ENCODE measurements at regions not wholly inside any gene's neighbourhood (a gene's known extent, or its start where the extent isn't known, plus 50 kb on each side); places are given as distances from the start of the nearest gene placed in this dataset.
A peak's percentile ranks its signal among the peaks of the same experiment; 100 is the strongest.

- CTCF ChIA-PET: no interaction called here
- Histone ChIP-seq H3K27me3 (replicated peaks; ENCODE audit: control insufficient read depth, insufficient read depth, low read length) (no peaks in the 10 kb centered on the region), H3K36me3 (ENCODE audit: control insufficient read depth, insufficient read depth, low read length) (no peaks in the 10 kb centered on the region), H3K9me3 (peaks cover 4% of the 10 kb centered on the region; the same call in 1 of the 2 replicates), H3K4me3 (ENCODE audit: low read depth, low read length) (no peak overlapping the region), H3K4me1 (no peaks in the 10 kb centered on the region)
- H3K9me3 Mint-ChIP-seq (ENCODE audit: unreplicated experiment): no peaks in the 10 kb centered on the region
- H3K36me3 Mint-ChIP-seq (ENCODE audit: insufficient read depth, unreplicated experiment): no peaks in the 10 kb centered on the region
- intact Hi-C loops (cut with micrococcal nuclease; ENCODE audit: unreplicated experiment): no loop called here
- no peak overlapping the region for H3K4me3 Mint-ChIP-seq (ENCODE audit: unreplicated experiment)
- TF ChIP-seq, protein P1, sequence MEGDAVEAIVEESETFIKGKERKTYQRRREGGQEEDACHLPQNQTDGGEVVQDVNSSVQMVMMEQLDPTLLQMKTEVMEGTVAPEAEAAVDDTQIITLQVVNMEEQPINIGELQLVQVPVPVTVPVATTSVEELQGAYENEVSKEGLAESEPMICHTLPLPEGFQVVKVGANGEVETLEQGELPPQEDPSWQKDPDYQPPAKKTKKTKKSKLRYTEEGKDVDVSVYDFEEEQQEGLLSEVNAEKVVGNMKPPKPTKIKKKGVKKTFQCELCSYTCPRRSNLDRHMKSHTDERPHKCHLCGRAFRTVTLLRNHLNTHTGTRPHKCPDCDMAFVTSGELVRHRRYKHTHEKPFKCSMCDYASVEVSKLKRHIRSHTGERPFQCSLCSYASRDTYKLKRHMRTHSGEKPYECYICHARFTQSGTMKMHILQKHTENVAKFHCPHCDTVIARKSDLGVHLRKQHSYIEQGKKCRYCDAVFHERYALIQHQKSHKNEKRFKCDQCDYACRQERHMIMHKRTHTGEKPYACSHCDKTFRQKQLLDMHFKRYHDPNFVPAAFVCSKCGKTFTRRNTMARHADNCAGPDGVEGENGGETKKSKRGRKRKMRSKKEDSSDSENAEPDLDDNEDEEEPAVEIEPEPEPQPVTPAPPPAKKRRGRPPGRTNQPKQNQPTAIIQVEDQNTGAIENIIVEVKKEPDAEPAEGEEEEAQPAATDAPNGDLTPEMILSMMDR (IDR thresholded peaks at IDR 0.05; ENCODE audit: insufficient read depth in 1 of 2, low read depth in 1 of 2, low read length in 1 of 2, severe bottlenecking in 1 of 2, unreplicated experiment in 1 of 2): no peak
- H3K27ac Mint-ChIP-seq (ENCODE audit: unreplicated experiment): no peak overlapping the region
- no peak for DNase-seq
- POLR2A ChIA-PET: no interaction called here
- BruUV-seq (replicated peaks): no TSS peak
- H3K27me3 Mint-ChIP-seq (ENCODE audit: insufficient read depth, unreplicated experiment): peaks cover 4% of the 10 kb centered on the region
- H3K4me1 Mint-ChIP-seq (ENCODE audit: low read depth, unreplicated experiment): no peaks in the 10 kb centered on the region
These were observed 297.7 kb downstream of the AEBP2 start for GRCh38 chr12:19737019-19737418.

DNA sequence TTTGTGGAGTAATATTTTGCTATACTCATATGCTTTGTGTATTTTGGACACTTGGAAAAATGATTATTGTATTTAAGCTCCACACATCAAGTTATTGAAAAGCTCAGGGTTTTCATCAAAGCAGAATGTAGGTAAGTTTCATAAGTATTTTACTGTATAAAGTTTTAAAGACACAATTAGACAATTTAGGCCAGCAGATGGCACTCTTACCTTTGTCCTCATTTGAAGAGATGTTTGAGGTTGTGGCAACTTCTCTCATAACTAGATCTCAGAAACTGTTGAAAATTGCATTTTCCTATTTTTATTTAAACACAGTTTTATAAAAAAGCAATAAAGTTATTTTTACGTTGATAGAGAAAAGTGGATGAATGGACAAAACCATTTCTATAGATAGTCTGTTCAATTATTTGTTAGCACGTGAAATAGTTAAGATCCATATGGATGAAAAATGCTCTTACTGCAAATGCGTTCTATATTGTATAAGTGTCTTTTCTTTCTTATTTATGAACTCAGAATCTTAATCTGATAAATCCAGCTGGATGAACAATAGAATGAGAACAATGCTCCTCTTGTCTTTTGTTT, 300.0 kb downstream of the AEBP2 start:
- peaks cover 4% of the 10 kb centered on the region; the same call in 1 of the 2 replicates for H3K9me3 ChIP-seq
- Mint-ChIP-seq H3K27me3 (ENCODE audit: insufficient read depth, unreplicated experiment) (peaks cover 4% of the 10 kb centered on the region), H3K9me3 (ENCODE audit: unreplicated experiment) (no peaks in the 10 kb centered on the region), H3K4me3 (ENCODE audit: unreplicated experiment) (no peak overlapping the region), H3K27ac (ENCODE audit: unreplicated experiment) (no peak overlapping the region), H3K4me1 (ENCODE audit: low read depth, unreplicated experiment) (no peaks in the 10 kb centered on the region), H3K36me3 (ENCODE audit: insufficient read depth, unreplicated experiment) (no peaks in the 10 kb centered on the region)
- H3K4me1 ChIP-seq: no peaks in the 10 kb centered on the region
- no peaks in the 10 kb centered on the region for H3K27me3 ChIP-seq (replicated peaks; ENCODE audit: control insufficient read depth, insufficient read depth, low read length)
- TF ChIP-seq, protein P1 (IDR thresholded peaks at IDR 0.05; ENCODE audit: insufficient read depth in 1 of 2, low read depth in 1 of 2, low read length in 1 of 2, severe bottlenecking in 1 of 2, unreplicated experiment in 1 of 2): peak; percentile 72 to 77
- CTCF ChIA-PET: interaction anchor here (0.6 to 1.5 kb wide), 2 partner anchors 195 to 641 kb away, joined by 3 read pairs; no protein-coding TSS in a partner anchor
- H3K4me3 ChIP-seq (ENCODE audit: low read depth, low read length): no peak overlapping the region
- no peaks in the 10 kb centered on the region for H3K36me3 ChIP-seq (ENCODE audit: control insufficient read depth, insufficient read depth, low read length)
- peak in 1 of 2 experiments; percentile 59 for DNase-seq
- BruUV-seq (replicated peaks): no TSS peak
- intact Hi-C loops (cut with micrococcal nuclease; ENCODE audit: unreplicated experiment): loop anchor here (1.0 to 2.0 kb wide), 7 partner anchors 154 to 862 kb away; no protein-coding TSS in a partner anchor
- POLR2A ChIA-PET: no interaction called here

- no peaks in the 10 kb centered on the region for H3K9me3 ChIP-seq
- TF ChIP-seq, protein P1 (IDR thresholded peaks at IDR 0.05; ENCODE audit: insufficient read depth in 1 of 2, low read depth in 1 of 2, low read length in 1 of 2, severe bottlenecking in 1 of 2, unreplicated experiment in 1 of 2): no peak
- Mint-ChIP-seq H3K27me3 (ENCODE audit: insufficient read depth, unreplicated experiment) (peaks cover 4% of the 10 kb centered on the region), H3K4me3 (ENCODE audit: unreplicated experiment) (no peak overlapping the region), H3K27ac (ENCODE audit: unreplicated experiment) (no peak overlapping the region), H3K4me1 (ENCODE audit: low read depth, unreplicated experiment) (no peaks in the 10 kb centered on the region), H3K9me3 (ENCODE audit: unreplicated experiment) (no peaks in the 10 kb centered on the region), H3K36me3 (ENCODE audit: insufficient read depth, unreplicated experiment) (no peaks in the 10 kb centered on the region)
- no peak for DNase-seq
- POLR2A ChIA-PET: no interaction called here
- H3K4me3 ChIP-seq (ENCODE audit: low read depth, low read length): no peak overlapping the region
- intact Hi-C loops (cut with micrococcal nuclease; ENCODE audit: unreplicated experiment): no loop called here
- H3K36me3 ChIP-seq (ENCODE audit: control insufficient read depth, insufficient read depth, low read length): no peaks in the 10 kb centered on the region
- H3K27me3 ChIP-seq (replicated peaks; ENCODE audit: control insufficient read depth, insufficient read depth, low read length): no peaks in the 10 kb centered on the region
- BruUV-seq (replicated peaks): no TSS peak
- CTCF ChIA-PET: no interaction called here
- no peaks in the 10 kb centered on the region for H3K4me1 ChIP-seq
These were observed 301.3 kb downstream of the AEBP2 start for GRCh38 chr12:19740472-19741131.
